Skeletal muscle satellite cell (primary cell): ENCODE measurements at regions not wholly inside any gene's neighbourhood (a gene's known extent, or its start where the extent isn't known, plus 50 kb on each side); places are given as distances from the start of the nearest gene placed in this dataset.

Source experiments
- H3K27me3 ChIP-seq: 2 replicates; pipeline ENCODE4 v1.7.0; 2013; ENCODE audit warnings: low read length; ENCODE audit not compliant: control insufficient read depth, insufficient read depth
- H3K36me3 ChIP-seq: 2 replicates; pipeline ENCODE4 v1.7.0; 2013; ENCODE audit warnings: mild to moderate bottlenecking, control low read depth, low read length; ENCODE audit not compliant: insufficient read depth
- H3K4me1 ChIP-seq: 2 replicates; pipeline ENCODE4 v1.7.0; 2013; ENCODE audit warnings: low read length; ENCODE audit not compliant: control insufficient read depth, insufficient read depth
- H3K4me2 ChIP-seq: 2 replicates; pipeline ENCODE4 v1.7.0; 2013; ENCODE audit warnings: mild to moderate bottlenecking, low read length
- H3K4me3 ChIP-seq: 2 replicates; pipeline ENCODE4 v1.7.0; 2013; ENCODE audit warnings: low read length
- H3K9ac ChIP-seq: 2 replicates; pipeline ENCODE4 v1.7.0; 2013; ENCODE audit warnings: mild to moderate bottlenecking, low read depth, low read length, moderate library complexity
- H3K9me3 ChIP-seq: replicated peaks from 2 replicates; pipeline ENCODE4 v1.7.0; 2013; ENCODE audit warnings: mild to moderate bottlenecking, control low read depth, low read length

GRCh38 chr13:68168448-68168847, 938.3 kb upstream of the PCDH9 start:
- peaks cover 6% of the 10 kb centered on the region for H3K9me3 ChIP-seq
- no peak overlapping the region for H3K9ac ChIP-seq
- H3K36me3 ChIP-seq: no peaks in the 10 kb centered on the region
- H3K27me3 ChIP-seq: no peaks in the 10 kb centered on the region
- H3K4me3 ChIP-seq: no peak overlapping the region
- no peak overlapping the region for H3K4me2 ChIP-seq
- H3K4me1 ChIP-seq: no peaks in the 10 kb centered on the region

- no peaks in the 10 kb centered on the region for H3K36me3 ChIP-seq
- no peaks in the 10 kb centered on the region for H3K4me1 ChIP-seq
- no peak overlapping the region for H3K9ac ChIP-seq
- H3K4me2 ChIP-seq: no peak overlapping the region
- no peak overlapping the region for H3K4me3 ChIP-seq
- peaks cover 3% of the 10 kb centered on the region for H3K9me3 ChIP-seq
- no peaks in the 10 kb centered on the region for H3K27me3 ChIP-seq
These were observed 930.3 kb upstream of the PCDH9 start for GRCh38 chr13:68160466-68160865.

- no peak overlapping the region for H3K4me2 ChIP-seq
- H3K4me3 ChIP-seq: no peak overlapping the region
- H3K27me3 ChIP-seq: no peaks in the 10 kb centered on the region
- no peaks in the 10 kb centered on the region for H3K36me3 ChIP-seq
- H3K9ac ChIP-seq: no peak overlapping the region
- H3K4me1 ChIP-seq: no peaks in the 10 kb centered on the region
- no peaks in the 10 kb centered on the region for H3K9me3 ChIP-seq
These were observed 922.3 kb upstream of the PCDH9 start for GRCh38 chr13:68152414-68152813.

DNA sequence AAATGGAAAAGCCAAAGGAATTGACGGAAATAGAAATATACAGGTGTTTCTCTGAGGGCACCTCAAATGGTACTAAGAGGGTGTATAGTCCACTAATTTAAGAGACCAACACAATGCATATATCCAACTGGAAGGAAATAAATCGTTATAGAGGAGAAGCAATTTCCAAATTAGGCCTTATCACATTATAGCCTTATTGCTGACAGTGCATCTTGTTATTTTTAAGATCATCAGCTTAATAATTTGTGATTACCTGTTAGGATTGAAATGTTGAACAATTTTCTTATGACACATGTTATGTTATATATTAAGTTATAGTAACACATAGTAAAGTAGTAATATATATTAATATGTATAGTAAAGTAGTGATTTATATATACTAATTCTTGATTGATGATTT, 915.7 kb upstream of the PCDH9 start:
- H3K27me3 ChIP-seq: no peaks in the 10 kb centered on the region
- H3K9me3 ChIP-seq: no peaks in the 10 kb centered on the region
- H3K4me3 ChIP-seq: no peak overlapping the region
- H3K4me2 ChIP-seq: no peak overlapping the region
- no peaks in the 10 kb centered on the region for H3K36me3 ChIP-seq
- H3K4me1 ChIP-seq: no peaks in the 10 kb centered on the region
- H3K9ac ChIP-seq: no peak overlapping the region

GRCh38 chr13:68128297-68128915, 898.3 kb upstream of the PCDH9 start:
- H3K4me2 ChIP-seq: no peak overlapping the region
- H3K9ac ChIP-seq: no peak overlapping the region
- no peak overlapping the region for H3K4me3 ChIP-seq
- H3K4me1 ChIP-seq: no peaks in the 10 kb centered on the region
- H3K36me3 ChIP-seq: no peaks in the 10 kb centered on the region
- H3K9me3 ChIP-seq: no peaks in the 10 kb centered on the region
- no peaks in the 10 kb centered on the region for H3K27me3 ChIP-seq

GRCh38 chr13:68125087-68125480, 894.9 kb upstream of the PCDH9 start:
- H3K9me3 ChIP-seq: no peaks in the 10 kb centered on the region
- no peak overlapping the region for H3K9ac ChIP-seq
- H3K4me3 ChIP-seq: no peak overlapping the region
- H3K4me1 ChIP-seq: no peaks in the 10 kb centered on the region
- no peaks in the 10 kb centered on the region for H3K27me3 ChIP-seq
- H3K36me3 ChIP-seq: no peaks in the 10 kb centered on the region
- H3K4me2 ChIP-seq: no peak overlapping the region

- no peaks in the 10 kb centered on the region for H3K27me3 ChIP-seq
- H3K9me3 ChIP-seq: no peaks in the 10 kb centered on the region
- no peaks in the 10 kb centered on the region for H3K4me1 ChIP-seq
- no peak overlapping the region for H3K9ac ChIP-seq
- H3K4me3 ChIP-seq: no peak overlapping the region
- no peak overlapping the region for H3K4me2 ChIP-seq
- no peaks in the 10 kb centered on the region for H3K36me3 ChIP-seq
These were observed 894.4 kb upstream of the PCDH9 start for GRCh38 chr13:68124437-68125086.

DNA sequence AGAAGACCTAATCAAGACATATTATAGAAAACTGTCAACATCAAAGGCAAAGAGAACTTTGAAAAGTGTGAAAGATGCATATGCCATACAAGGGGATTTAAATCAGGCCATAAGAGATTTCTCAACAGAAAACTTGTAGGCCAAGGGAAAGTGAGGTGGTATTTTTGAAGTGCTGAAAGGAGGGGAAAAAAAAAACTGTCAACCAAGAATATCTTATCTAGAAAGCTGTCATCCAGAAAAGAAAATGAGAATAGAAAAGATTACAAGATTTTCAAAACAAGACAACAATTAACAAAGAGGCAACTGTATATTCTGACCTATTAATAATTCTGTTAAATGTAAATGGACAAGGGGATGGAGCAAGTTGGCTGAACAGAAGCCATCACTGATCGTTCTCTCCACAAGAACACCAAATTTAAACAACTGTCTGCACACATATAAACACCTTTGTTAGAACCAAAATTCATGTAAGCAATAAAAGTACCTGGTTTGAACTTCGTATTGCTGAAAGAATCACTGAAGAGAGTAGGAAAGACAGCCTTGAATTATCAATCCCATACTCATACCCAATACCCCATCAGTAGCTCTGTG, 880.1 kb upstream of the PCDH9 start:
- H3K4me1 ChIP-seq: no peaks in the 10 kb centered on the region
- H3K9me3 ChIP-seq: peaks cover 14% of the 10 kb centered on the region
- no peak overlapping the region for H3K4me2 ChIP-seq
- H3K4me3 ChIP-seq: no peak overlapping the region
- H3K9ac ChIP-seq: no peak overlapping the region
- no peaks in the 10 kb centered on the region for H3K36me3 ChIP-seq
- H3K27me3 ChIP-seq: no peaks in the 10 kb centered on the region

DNA sequence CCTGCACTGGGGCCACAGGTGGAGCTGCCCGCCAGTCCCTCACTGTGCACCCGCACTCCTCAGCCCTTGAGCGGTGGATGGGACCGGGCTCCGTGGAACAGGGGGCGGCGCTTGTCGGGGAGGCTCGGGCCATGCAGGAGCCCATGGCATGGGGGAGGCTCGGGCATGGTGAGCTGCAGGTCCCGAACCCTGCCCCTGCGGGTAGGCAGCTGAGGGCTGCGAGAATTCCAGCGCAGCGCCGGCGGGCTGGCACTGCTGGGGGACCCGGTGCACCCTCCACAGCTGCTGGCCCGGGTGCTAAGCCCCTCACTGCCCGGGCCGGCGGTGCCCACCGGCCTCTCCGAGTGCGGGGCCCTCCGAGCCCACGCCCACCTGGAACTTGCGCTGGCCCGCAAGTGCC, 877.5 kb upstream of the PCDH9 start:
- Histone ChIP-seq H3K4me1 (no peaks in the 10 kb centered on the region), H3K4me3 (no peak overlapping the region), H3K9me3 (peaks cover 14% of the 10 kb centered on the region), H3K27me3 (no peaks in the 10 kb centered on the region), H3K9ac (no peak overlapping the region), H3K4me2 (no peak overlapping the region), H3K36me3 (no peaks in the 10 kb centered on the region)

- no peaks in the 10 kb centered on the region for H3K36me3 ChIP-seq
- no peaks in the 10 kb centered on the region for H3K27me3 ChIP-seq
- no peak overlapping the region for H3K4me3 ChIP-seq
- no peak overlapping the region for H3K4me2 ChIP-seq
- peaks cover 4% of the 10 kb centered on the region for H3K9me3 ChIP-seq
- H3K9ac ChIP-seq: no peak overlapping the region
- no peaks in the 10 kb centered on the region for H3K4me1 ChIP-seq
These were observed 869.5 kb upstream of the PCDH9 start for GRCh38 chr13:68099631-68100030.

DNA sequence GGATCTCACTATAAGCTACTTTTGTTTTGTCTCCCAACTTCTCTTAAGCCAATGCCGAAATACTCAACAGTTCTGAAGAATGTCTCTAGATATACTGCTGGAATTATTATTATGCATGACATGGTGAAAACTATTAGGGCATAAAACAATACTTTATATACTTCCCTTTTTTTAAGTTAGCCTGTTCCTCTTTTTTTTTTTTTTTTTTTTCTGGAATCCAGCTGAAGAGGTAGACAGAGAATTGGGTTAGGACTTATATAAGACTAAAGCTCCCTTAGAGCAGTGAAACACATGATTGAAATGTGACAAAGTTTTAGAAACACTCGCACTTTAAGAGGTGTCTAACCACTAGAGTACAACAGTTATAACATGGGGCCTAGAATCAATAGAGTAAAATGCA, 850.9 kb upstream of the PCDH9 start:
- Histone ChIP-seq H3K4me2 (no peak overlapping the region), H3K9me3 (no peaks in the 10 kb centered on the region), H3K9ac (no peak overlapping the region), H3K4me3 (no peak overlapping the region), H3K4me1 (no peaks in the 10 kb centered on the region), H3K36me3 (no peaks in the 10 kb centered on the region), H3K27me3 (no peaks in the 10 kb centered on the region)

GRCh38 chr13:68078874-68079273, 848.7 kb upstream of the PCDH9 start:
- H3K9me3 ChIP-seq: no peaks in the 10 kb centered on the region
- H3K4me2 ChIP-seq: no peak overlapping the region
- no peaks in the 10 kb centered on the region for H3K4me1 ChIP-seq
- H3K9ac ChIP-seq: no peak overlapping the region
- no peaks in the 10 kb centered on the region for H3K27me3 ChIP-seq
- H3K36me3 ChIP-seq: no peaks in the 10 kb centered on the region
- H3K4me3 ChIP-seq: no peak overlapping the region
